MM.1S (cell line): ENCODE measurements at regions not wholly inside any gene's neighbourhood (a gene's known extent, or its start where the extent isn't known, plus 50 kb on each side); places are given as distances from the start of the nearest gene placed in this dataset.

ENCODE experiments used
- DNase-seq: peaks from one replicate; pipeline ENCODE4 v3.0.0-alpha.2; 2015
- H2AFZ ChIP-seq: fragments of 300-600 bp; sonication (generic); 2 replicates; pipeline ENCODE4 v1.6.0; 2016; ENCODE audit warnings: antibody characterized with exemption, low read length
- H3F3A ChIP-seq: fragments of 300-600 bp; sonication (generic); 2 replicates; pipeline ENCODE4 v1.6.1; 2016; ENCODE audit warnings: mild to moderate bottlenecking, antibody characterized with exemption, low read length, moderate library complexity, mixed read lengths; ENCODE audit not compliant: insufficient read depth
- H3K27ac ChIP-seq: fragments of 300-600 bp; sonication (generic); 2 replicates; pipeline ENCODE4 v1.5.1; 2016; ENCODE audit warnings: mild to moderate bottlenecking, low read length
- H3K27me3 ChIP-seq: fragments of 300-600 bp; sonication (generic); replicated peaks from 2 replicates; pipeline ENCODE4 v1.6.0; 2016; ENCODE audit warnings: low read length; ENCODE audit not compliant: insufficient read depth
- H3K36me3 ChIP-seq: fragments of 300-600 bp; sonication (generic); replicated peaks from 2 replicates; pipeline ENCODE4 v1.6.1; 2016; ENCODE audit warnings: mild to moderate bottlenecking, low read length, mixed read lengths; ENCODE audit not compliant: insufficient read depth
- H3K4me1 ChIP-seq: fragments of 300-600 bp; sonication (generic); 2 replicates; pipeline ENCODE4 v1.6.1; 2016; ENCODE audit warnings: low read length, mixed read lengths
- H3K4me2 ChIP-seq: fragments of 300-600 bp; sonication (generic); 2 replicates; pipeline ENCODE4 v1.6.0; 2016; ENCODE audit warnings: low read depth, low read length
- H3K4me3 ChIP-seq: fragments of 300-600 bp; sonication (generic); 2 replicates; pipeline ENCODE4 v1.5.1; 2016; ENCODE audit warnings: low read length, mixed read lengths
- H3K79me2 ChIP-seq: fragments of 300-600 bp; sonication (generic); 2 replicates; pipeline ENCODE4 v1.6.1; 2016; ENCODE audit warnings: mixed run types, low read length, mixed read lengths
- H3K9ac ChIP-seq: fragments of 300-600 bp; sonication (generic); 2 replicates; pipeline ENCODE4 v1.6.1; 2016; ENCODE audit warnings: low read length, mixed read lengths
- H3K9me2 ChIP-seq: fragments of 300-600 bp; sonication (generic); replicated peaks from 2 replicates; pipeline ENCODE4 v1.6.1; 2016; ENCODE audit warnings: mild to moderate bottlenecking, low read length, mixed read lengths; ENCODE audit not compliant: insufficient read depth
- H3K9me3 ChIP-seq: fragments of 300-600 bp; sonication (generic); replicated peaks from 2 replicates; pipeline ENCODE4 v1.6.1; 2016; ENCODE audit warnings: mild to moderate bottlenecking, low read length, mixed read lengths; ENCODE audit not compliant: insufficient read depth
- H4K20me1 ChIP-seq: fragments of 300-600 bp; sonication (generic); 2 replicates; pipeline ENCODE4 v1.6.1; 2016; ENCODE audit warnings: mild to moderate bottlenecking, low read length, moderate library complexity, mixed read lengths; ENCODE audit not compliant: insufficient read depth
- CTCF ChIP-seq: fragments of 300-600 bp; sonication (generic); IDR thresholded peaks from 2 replicates; pipeline ENCODE4 v1.5.1; 2016; ENCODE audit warnings: antibody characterized with exemption, low read length, mixed read lengths
- EZH2 ChIP-seq: fragments of 300-600 bp; sonication (generic); optimal IDR thresholded peaks from 2 replicates; pipeline ENCODE3; 2017; ENCODE audit warnings: low read depth, mild to moderate bottlenecking, antibody characterized with exemption, low read length, mixed read lengths
- EZH2phosphoT487 ChIP-seq: fragments of 300-600 bp; sonication (generic); IDR thresholded peaks from 2 replicates; pipeline ENCODE4 v1.6.1; 2018; ENCODE audit warnings: antibody characterized with exemption, low read length

GRCh38 chr6:167547328-167547692, 222.4 kb downstream of the TTLL2 start:
- no peaks in the 10 kb centered on the region for H3K9me3 ChIP-seq
- no peaks in the 10 kb centered on the region for H3K9me2 ChIP-seq
- no peak overlapping the region for H3K9ac ChIP-seq
- H3K4me3 ChIP-seq = no peak overlapping the region
- H4K20me1 ChIP-seq = no peaks in the 10 kb centered on the region
- H3K36me3 ChIP-seq = no peaks in the 10 kb centered on the region
- H3K4me1 ChIP-seq = no peaks in the 10 kb centered on the region
- H2AFZ ChIP-seq = no peak overlapping the region
- no peak overlapping the region for H3K4me2 ChIP-seq
- H3F3A ChIP-seq = no peaks in the 10 kb centered on the region
- DNase-seq = no peak
- no peaks in the 10 kb centered on the region for H3K79me2 ChIP-seq
- no peaks in the 10 kb centered on the region for H3K27me3 ChIP-seq
- TF ChIP-seq CTCF = no peak
- no peak for TF ChIP-seq EZH2phosphoT487
- no peak for TF ChIP-seq EZH2
- H3K27ac ChIP-seq = no peak overlapping the region

DNA sequence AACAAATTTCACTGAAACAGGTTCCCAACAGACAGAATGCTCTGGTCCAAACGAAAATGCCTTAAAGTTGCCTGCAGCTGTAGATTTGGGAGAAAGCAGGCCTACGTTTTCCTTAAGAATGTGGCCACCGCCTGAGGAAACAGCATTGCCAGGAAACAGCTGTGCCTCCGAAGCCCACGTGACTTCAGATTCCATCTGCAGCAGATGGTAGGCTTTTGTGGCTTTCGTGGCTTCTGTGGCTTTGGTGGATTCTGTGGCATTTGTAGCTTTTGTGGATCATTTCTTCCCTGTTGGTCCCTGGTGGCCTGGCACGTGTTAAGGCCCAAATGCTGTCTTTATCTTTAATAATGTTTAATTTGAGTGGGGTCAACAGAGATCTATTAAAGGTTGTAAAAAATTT, 222.9 kb downstream of the TTLL2 start:
- Histone ChIP-seq H3K27me3 (no peaks in the 10 kb centered on the region), H3K27ac (no peak overlapping the region), H4K20me1 (no peaks in the 10 kb centered on the region), H3K4me3 (no peak overlapping the region), H3K4me1 (no peaks in the 10 kb centered on the region), H3K4me2 (no peak overlapping the region), H3K9me2 (no peaks in the 10 kb centered on the region), H3K79me2 (no peaks in the 10 kb centered on the region), H3K9me3 (no peaks in the 10 kb centered on the region), H3F3A (no peaks in the 10 kb centered on the region), H3K9ac (no peak overlapping the region), H3K36me3 (no peaks in the 10 kb centered on the region), H2AFZ (no peak overlapping the region)
- TF ChIP-seq EZH2phosphoT487 = no peak
- TF ChIP-seq EZH2 = no peak
- TF ChIP-seq CTCF = no peak
- no peak for DNase-seq

- no peak for DNase-seq
- H3K27ac ChIP-seq = no peak overlapping the region
- no peaks in the 10 kb centered on the region for H3K4me1 ChIP-seq
- no peaks in the 10 kb centered on the region for H3F3A ChIP-seq
- H3K9me2 ChIP-seq = no peaks in the 10 kb centered on the region
- TF ChIP-seq EZH2phosphoT487 (no peak), EZH2 (no peak), CTCF (no peak)
- no peaks in the 10 kb centered on the region for H4K20me1 ChIP-seq
- no peak overlapping the region for H3K4me3 ChIP-seq
- H3K9ac ChIP-seq = no peak overlapping the region
- H3K27me3 ChIP-seq = no peaks in the 10 kb centered on the region
- H2AFZ ChIP-seq = no peak overlapping the region
- no peaks in the 10 kb centered on the region for H3K79me2 ChIP-seq
- H3K9me3 ChIP-seq = no peaks in the 10 kb centered on the region
- H3K36me3 ChIP-seq = no peaks in the 10 kb centered on the region
- H3K4me2 ChIP-seq = no peak overlapping the region
These were observed 223.6 kb downstream of the TTLL2 start for GRCh38 chr6:167548451-167548850.

DNA sequence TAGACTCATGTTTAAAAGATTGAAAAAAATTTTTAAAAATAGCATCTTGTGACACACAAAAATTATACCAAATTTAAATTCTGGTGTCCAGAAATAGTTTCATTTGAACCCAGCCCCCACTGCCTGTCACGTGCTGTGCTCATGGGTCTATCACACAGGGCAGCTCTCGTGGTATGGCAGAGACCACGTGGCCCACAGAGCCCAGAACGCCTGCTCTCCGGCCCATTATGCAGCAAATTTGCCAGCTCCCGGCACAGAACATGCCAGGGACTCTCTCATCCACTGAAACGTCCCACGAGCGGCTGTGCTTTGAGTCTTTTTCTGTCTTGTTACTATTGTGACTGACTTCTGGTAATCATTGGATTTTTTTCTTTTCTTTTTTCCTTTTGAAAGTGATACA, 224.3 kb downstream of the TTLL2 start:
- no peaks in the 10 kb centered on the region for H3K9me3 ChIP-seq
- no peak for TF ChIP-seq CTCF
- no peak for TF ChIP-seq EZH2
- no peak for TF ChIP-seq EZH2phosphoT487
- no peak for DNase-seq
- no peaks in the 10 kb centered on the region for H3K9me2 ChIP-seq
- no peak overlapping the region for H3K9ac ChIP-seq
- H3K36me3 ChIP-seq = no peaks in the 10 kb centered on the region
- H3K4me3 ChIP-seq = no peak overlapping the region
- no peaks in the 10 kb centered on the region for H3K27me3 ChIP-seq
- H3K4me1 ChIP-seq = no peaks in the 10 kb centered on the region
- no peaks in the 10 kb centered on the region for H4K20me1 ChIP-seq
- no peaks in the 10 kb centered on the region for H3K79me2 ChIP-seq
- H3F3A ChIP-seq = no peaks in the 10 kb centered on the region
- H2AFZ ChIP-seq = no peak overlapping the region
- H3K4me2 ChIP-seq = no peak overlapping the region
- no peak overlapping the region for H3K27ac ChIP-seq
